ENCODE measurements at regions not wholly inside any gene's neighbourhood (a gene's known extent, or its start where the extent isn't known, plus 50 kb on each side); places are given as distances from the start of the nearest gene placed in this dataset.

GRCh38 chr3:166957121-166957520 lies 423.0 kb downstream of the ZBBX start:
- TF ChIP-seq CTCF (IDR thresholded peaks at IDR 0.05): no peak
- TF ChIP-seq EZH2 (IDR thresholded peaks at IDR 0.05; ENCODE audit: borderline replicate concordance, insufficient read depth, low read depth, low read length, poor library complexity, severe bottlenecking): no peak
